Esophagus squamous epithelium (tissue), 5 donors: ENCODE measurements at regions not wholly inside any gene's neighbourhood (a gene's known extent, or its start where the extent isn't known, plus 50 kb on each side); places are given as distances from the start of the nearest gene placed in this dataset.

Experiments used
- DNase-seq: peaks from one replicate; lab custom pipeline; 2025; lab: John Stamatoyannopoulos, UW
- H3K27ac ChIP-seq, 4 donors: fragments of 200-600 bp; sonication (generic); one replicate each; pipeline ENCODE4 v1.5.1; 2016 to 2019; ENCODE audit warnings: mild to moderate bottlenecking in 1 of 4
- H3K27me3 ChIP-seq, 4 donors: fragments of 200-600 bp; sonication (generic); 1 replicate in 3 of 4; 2 replicates in 1 of 4; pipeline versions ENCODE4 v1.5.1 to v1.6.0; 2017 to 2021; ENCODE audit warnings: antibody characterized with exemption in 1 of 4
- H3K36me3 ChIP-seq, 3 donors: fragments of 200-600 bp; sonication (generic); one replicate each; pipeline ENCODE4 v1.5.1; 2016 to 2019
- H3K4me1 ChIP-seq, 3 donors: fragments of 200-600 bp; sonication (generic); one replicate each; pipeline ENCODE4 v1.5.1; 2017 to 2019
- H3K4me3 ChIP-seq, 4 donors: fragments of 200-600 bp; sonication (generic); 1 replicate in 3 of 4; 2 replicates in 1 of 4; pipeline ENCODE4 v1.5.1; 2016 to 2019; ENCODE audit warnings: mild to moderate bottlenecking in 2 of 4, moderate library complexity in 1 of 4
- H3K9me3 ChIP-seq, 3 donors: fragments of 200-600 bp; sonication (generic); one replicate each; pipeline ENCODE4 v1.5.1; 2016 to 2019
- POLR2A ChIP-seq, 4 donors: fragments of 450-650 bp; IDR thresholded peaks; one replicate each; pipeline ENCODE4 v1.6.1; 2017; ENCODE audit warnings: antibody characterized with exemption in 4 of 4, mild to moderate bottlenecking in 4 of 4, moderate library complexity in 3 of 4
- WGBS, 2 donors: methylation state at CpG; one replicate each; pipeline ENCODE4 v1.1.5; 2018; 5-methylcytosine and 5-hydroxymethylcytosine counted together
- intact Hi-C: fragments of 100-400 bp; cut with DNase I; formaldehyde crosslinking; loops from one replicate; pipeline ENCODE4 v1.15.0; 2022
- TF ChIP-seq, protein P1 (sequence below), 6 experiments: fragments of 450-650 bp in 4 of 6; fragments of 200-600 bp in 2 of 6; sonication (generic) in 2 of 6; IDR thresholded peaks; one replicate each; pipeline ENCODE4 v1.5.1; 2016 to 2019; ENCODE audit warnings: antibody characterized with exemption in 6 of 6, mild to moderate bottlenecking in 4 of 6, moderate library complexity in 4 of 6
- donor health status: DM: yes; HTN: yes; CAD: no.

DNA sequence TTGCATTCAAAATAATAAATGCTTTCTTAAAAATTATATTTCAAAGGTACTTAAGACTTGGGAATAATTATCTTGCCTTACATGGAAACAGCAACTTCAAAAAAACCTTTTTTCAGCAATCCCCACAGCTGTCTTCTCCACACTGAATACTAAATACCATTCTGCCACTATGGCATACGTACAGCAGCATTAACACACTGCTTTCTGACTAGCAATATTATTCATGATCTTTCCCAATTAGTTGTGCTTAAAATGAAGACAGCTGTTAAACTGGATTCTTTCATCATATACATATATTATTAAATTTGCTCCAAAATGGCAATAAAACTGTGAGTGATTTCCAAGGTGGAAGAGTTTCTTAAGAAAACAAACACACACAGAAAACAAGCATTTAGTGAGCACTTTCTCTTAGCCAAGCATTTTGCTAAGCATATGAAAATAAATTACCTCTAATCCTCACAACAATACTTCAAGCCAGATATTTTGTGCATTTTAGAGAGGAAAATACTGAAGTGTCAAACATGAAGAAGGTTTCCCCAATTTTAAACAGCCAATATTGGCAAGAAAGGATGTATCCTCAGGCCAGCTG is 609.5 kb downstream of the SLITRK1 start:
- Histone ChIP-seq H3K4me3 (no peak overlapping the region), H3K36me3 (no peaks in the 10 kb centered on the region), H3K4me1 (no peaks in the 10 kb centered on the region), H3K27me3 (no peaks in the 10 kb centered on the region), H3K27ac (no peak overlapping the region), H3K9me3 (no peaks in the 10 kb centered on the region)
- DNase-seq = no peak
- 60 to 61% methylated on average over 1 of the region's 1 CpG for WGBS, 2 donors
- TF ChIP-seq, protein P1, sequence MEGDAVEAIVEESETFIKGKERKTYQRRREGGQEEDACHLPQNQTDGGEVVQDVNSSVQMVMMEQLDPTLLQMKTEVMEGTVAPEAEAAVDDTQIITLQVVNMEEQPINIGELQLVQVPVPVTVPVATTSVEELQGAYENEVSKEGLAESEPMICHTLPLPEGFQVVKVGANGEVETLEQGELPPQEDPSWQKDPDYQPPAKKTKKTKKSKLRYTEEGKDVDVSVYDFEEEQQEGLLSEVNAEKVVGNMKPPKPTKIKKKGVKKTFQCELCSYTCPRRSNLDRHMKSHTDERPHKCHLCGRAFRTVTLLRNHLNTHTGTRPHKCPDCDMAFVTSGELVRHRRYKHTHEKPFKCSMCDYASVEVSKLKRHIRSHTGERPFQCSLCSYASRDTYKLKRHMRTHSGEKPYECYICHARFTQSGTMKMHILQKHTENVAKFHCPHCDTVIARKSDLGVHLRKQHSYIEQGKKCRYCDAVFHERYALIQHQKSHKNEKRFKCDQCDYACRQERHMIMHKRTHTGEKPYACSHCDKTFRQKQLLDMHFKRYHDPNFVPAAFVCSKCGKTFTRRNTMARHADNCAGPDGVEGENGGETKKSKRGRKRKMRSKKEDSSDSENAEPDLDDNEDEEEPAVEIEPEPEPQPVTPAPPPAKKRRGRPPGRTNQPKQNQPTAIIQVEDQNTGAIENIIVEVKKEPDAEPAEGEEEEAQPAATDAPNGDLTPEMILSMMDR (IDR thresholded peaks at IDR 0.05) = no peak
- TF ChIP-seq POLR2A (IDR thresholded peaks at IDR 0.05) = no peak
- intact Hi-C loops = no loop called here

DNA sequence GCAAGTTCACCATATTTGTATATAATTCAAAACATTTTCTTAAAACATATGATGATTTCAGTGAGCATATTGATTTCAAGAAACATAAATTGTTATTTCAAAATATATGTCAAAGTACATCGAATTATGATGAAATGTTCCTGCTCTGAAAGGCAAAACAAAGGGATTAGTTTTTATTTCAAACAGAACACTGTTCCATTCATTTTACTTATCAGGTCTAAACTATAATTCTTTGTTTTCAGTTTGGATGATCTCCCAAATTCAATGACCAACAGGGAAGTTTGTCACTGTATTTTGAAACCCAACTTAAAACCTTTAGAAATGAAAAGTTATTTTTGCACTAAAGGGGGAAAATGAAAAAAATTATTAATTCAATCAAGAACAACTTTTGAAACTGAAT is 610.2 kb downstream of the SLITRK1 start:
- 23 to 46% methylated on average over 1 of the region's 1 CpG for WGBS, 2 donors
- H3K9me3 ChIP-seq = no peaks in the 10 kb centered on the region
- TF ChIP-seq, protein P1 (IDR thresholded peaks at IDR 0.05) = no peak
- no peak for TF ChIP-seq POLR2A (IDR thresholded peaks at IDR 0.05)
- no peak for DNase-seq
- no peak overlapping the region for H3K4me3 ChIP-seq
- H3K27ac ChIP-seq = no peak overlapping the region
- intact Hi-C loops = no loop called here
- no peaks in the 10 kb centered on the region for H3K36me3 ChIP-seq
- no peaks in the 10 kb centered on the region for H3K27me3 ChIP-seq
- H3K4me1 ChIP-seq = no peaks in the 10 kb centered on the region

DNA sequence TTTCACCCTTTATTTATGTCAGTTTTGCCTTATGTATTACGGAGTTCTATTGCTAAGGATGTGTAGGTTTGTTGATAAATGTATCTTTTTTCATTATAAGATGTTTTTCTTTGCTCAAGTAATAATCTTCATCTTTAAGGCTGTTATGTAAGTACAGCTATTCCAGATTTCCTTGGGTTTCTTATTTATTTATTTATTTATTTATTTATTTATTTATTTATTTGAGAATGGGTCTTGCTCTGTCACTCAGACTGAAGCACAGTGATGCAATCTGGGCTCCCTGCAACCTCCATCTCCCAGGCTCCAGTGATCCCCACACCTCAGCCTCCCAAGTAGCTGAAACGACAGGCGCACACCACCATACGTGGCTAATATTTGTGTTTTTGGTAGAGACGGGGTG is 617.0 kb downstream of the SLITRK1 start:
- Histone ChIP-seq H3K27me3 (no peaks in the 10 kb centered on the region), H3K9me3 (no peaks in the 10 kb centered on the region), H3K36me3 (no peaks in the 10 kb centered on the region), H3K4me3 (no peak overlapping the region), H3K4me1 (no peaks in the 10 kb centered on the region), H3K27ac (no peak overlapping the region)
- 64 to 65% methylated on average over 5 of the region's 5 CpGs for WGBS, 2 donors
- intact Hi-C loops = no loop called here
- DNase-seq = no peak
- TF ChIP-seq, protein P1 (IDR thresholded peaks at IDR 0.05) = no peak
- no peak for TF ChIP-seq POLR2A (IDR thresholded peaks at IDR 0.05)

DNA sequence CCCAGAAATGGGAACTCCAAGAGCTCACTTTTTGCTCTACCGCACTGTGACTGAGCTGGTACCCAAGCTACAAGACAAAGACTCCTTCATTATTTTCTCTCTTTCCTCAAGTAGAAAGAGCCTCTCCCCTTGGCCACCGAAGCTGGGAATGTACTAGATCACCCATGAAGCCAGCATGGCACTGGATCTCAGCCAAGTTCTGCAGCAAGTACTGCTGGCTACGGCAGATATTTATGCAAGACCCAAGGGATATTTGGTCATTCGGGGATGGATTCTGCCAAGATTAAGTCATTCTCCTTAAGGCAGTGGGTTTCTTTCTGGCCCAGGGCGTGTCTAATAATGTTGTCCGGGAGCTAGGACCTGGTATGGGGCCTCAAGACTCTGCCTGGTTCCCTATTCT is 633.5 kb downstream of the SLITRK1 start:
- H3K9me3 ChIP-seq = no peaks in the 10 kb centered on the region
- TF ChIP-seq POLR2A (IDR thresholded peaks at IDR 0.05) = no peak
- TF ChIP-seq, protein P1 (IDR thresholded peaks at IDR 0.05) = no peak
- intact Hi-C loops = no loop called here

DNA sequence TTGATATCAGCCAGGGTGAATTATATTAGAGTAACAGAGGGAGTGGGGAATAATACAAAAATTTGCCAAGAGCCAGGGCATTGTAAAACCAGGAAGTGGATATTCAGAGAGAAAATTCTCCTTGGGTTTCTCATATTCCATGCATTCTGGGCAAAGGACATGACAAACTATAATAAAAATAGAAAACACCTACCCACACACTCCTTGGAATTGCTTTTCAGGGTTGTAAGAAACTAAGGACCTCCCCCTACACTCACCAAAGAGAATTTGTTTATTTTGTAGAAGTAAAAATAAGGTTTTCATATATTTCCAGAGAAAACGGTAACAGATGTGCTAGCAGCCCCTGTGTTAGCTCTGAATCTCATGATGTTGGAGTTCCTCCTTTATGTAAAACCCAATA is 649.6 kb downstream of the SLITRK1 start:
- no peak for DNase-seq
- TF ChIP-seq, protein P1 (IDR thresholded peaks at IDR 0.05) = no peak
- no peak for TF ChIP-seq POLR2A (IDR thresholded peaks at IDR 0.05)
- H3K4me3 ChIP-seq = no peak overlapping the region
- no peaks in the 10 kb centered on the region for H3K36me3 ChIP-seq
- no peaks in the 10 kb centered on the region for H3K9me3 ChIP-seq
- H3K27me3 ChIP-seq = no peaks in the 10 kb centered on the region
- WGBS, 2 donors = 67 to 82% methylated on average over 1 of the region's 1 CpG
- intact Hi-C loops = no loop called here
- H3K4me1 ChIP-seq = no peaks in the 10 kb centered on the region
- no peak overlapping the region for H3K27ac ChIP-seq

More for the DNA sequence above, 633.5 kb downstream of the SLITRK1 start:
- no peak for DNase-seq
- no peaks in the 10 kb centered on the region for H3K36me3 ChIP-seq
- H3K27me3 ChIP-seq = no peaks in the 10 kb centered on the region
- no peak overlapping the region for H3K27ac ChIP-seq
- H3K4me3 ChIP-seq = no peak overlapping the region
- no peaks in the 10 kb centered on the region for H3K4me1 ChIP-seq
- WGBS, 2 donors = 65 to 77% methylated on average over 4 to 6 of the region's 6 CpGs
